ENCODE measurements at regions not wholly inside any gene's neighbourhood (a gene's known extent, or its start where the extent isn't known, plus 50 kb on each side); places are given as distances from the start of the nearest gene placed in this dataset.

DNA sequence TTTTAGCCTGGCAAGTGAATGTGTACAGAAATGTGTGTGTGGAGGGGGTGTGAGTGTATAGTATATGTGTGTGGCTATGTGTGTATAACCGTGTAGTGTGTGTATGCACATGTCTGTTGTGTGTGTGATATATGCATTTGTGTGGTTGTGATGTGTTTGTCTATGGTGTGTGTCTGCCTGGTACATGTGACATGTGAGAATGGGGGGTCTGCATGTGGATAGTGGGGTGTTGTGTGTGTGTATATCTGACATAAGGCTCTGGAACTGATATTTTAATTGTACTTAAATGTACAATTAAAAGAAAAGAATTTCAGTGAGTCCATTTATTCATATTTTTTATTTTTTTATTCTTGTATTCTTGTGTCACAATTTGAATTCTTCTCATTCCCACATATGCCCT is 57.2 kb upstream of the CNR1 start:
- TF ChIP-seq YY1 (IDR thresholded peaks at IDR 0.05; ENCODE audit: insufficient read depth, insufficient read length) (no peak), SUZ12 (IDR thresholded peaks at IDR 0.05; ENCODE audit: extremely low read depth, insufficient read depth, insufficient read length) (no peak), ZNF274 (IDR thresholded peaks at IDR 0.05; ENCODE audit: low read depth, low read length) (no peak)
- DNase-seq (ENCODE audit: low read depth, low spot score) = no peak
- Histone ChIP-seq H3K36me3 (ENCODE audit: insufficient read depth, insufficient read length, low read length) (no peaks in the 10 kb centered on the region), H3K4me3 (ENCODE audit: insufficient read length, low read depth) (no peak overlapping the region), H3K9ac (ENCODE audit: insufficient read length, low read depth) (no peak overlapping the region), H3K27me3 (ENCODE audit: insufficient read depth, insufficient read length) (no peaks in the 10 kb centered on the region), H3K4me1 (ENCODE audit: insufficient read depth, insufficient read length) (no peaks in the 10 kb centered on the region), H3K9me3 (ENCODE audit: insufficient read depth, low read length) (no peaks in the 10 kb centered on the region)

DNA sequence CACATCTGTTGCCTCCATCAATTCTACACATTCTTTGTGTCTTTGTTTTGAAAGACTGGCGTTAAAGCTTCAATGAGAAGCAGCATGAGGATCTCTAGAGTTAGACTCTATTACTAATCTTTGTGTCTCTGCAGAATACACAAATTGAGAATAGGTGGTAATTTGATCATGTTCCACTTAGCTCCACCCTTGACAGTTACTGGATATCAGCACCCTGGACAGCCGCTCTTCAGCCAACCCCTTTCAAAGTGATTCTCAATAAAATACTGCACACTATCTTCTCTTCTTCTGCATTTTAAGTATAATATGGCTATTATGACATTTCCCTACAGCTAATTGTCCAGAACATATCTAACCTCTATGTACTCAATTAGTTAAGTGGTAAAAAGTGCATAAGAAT is 54.3 kb upstream of the CNR1 start:
- DNase-seq (ENCODE audit: low read depth, low spot score) = no peak
- TF ChIP-seq SUZ12 (IDR thresholded peaks at IDR 0.05; ENCODE audit: extremely low read depth, insufficient read depth, insufficient read length) (no peak), ZNF274 (IDR thresholded peaks at IDR 0.05; ENCODE audit: low read depth, low read length) (no peak), YY1 (IDR thresholded peaks at IDR 0.05; ENCODE audit: insufficient read depth, insufficient read length) (no peak)
- Histone ChIP-seq H3K36me3 (ENCODE audit: insufficient read depth, insufficient read length, low read length) (no peaks in the 10 kb centered on the region), H3K9me3 (ENCODE audit: insufficient read depth, low read length) (no peaks in the 10 kb centered on the region), H3K4me3 (ENCODE audit: insufficient read length, low read depth) (no peak overlapping the region), H3K9ac (ENCODE audit: insufficient read length, low read depth) (no peak overlapping the region), H3K4me1 (ENCODE audit: insufficient read depth, insufficient read length) (no peaks in the 10 kb centered on the region), H3K27me3 (ENCODE audit: insufficient read depth, insufficient read length) (no peaks in the 10 kb centered on the region)

DNA sequence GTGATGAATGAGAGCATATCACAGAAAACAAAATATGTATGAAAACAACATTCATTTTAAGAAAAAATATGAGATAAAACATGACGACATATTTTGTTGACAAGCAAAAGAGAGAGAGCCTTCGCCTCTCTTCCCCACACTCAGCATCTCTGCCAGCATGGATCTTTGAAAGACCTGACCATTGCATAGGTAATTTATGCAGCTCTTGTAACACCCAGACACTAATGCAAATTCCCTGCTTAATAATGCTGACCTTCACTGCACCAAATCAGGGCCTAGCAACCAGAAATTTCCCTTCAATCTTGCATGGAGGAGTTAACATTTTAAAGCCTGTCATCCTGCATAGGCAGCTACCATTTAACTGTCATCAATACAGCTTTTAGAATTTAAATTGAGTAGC is 50.0 kb upstream of the CNR1 start:
- TF ChIP-seq SUZ12 (IDR thresholded peaks at IDR 0.05; ENCODE audit: extremely low read depth, insufficient read depth, insufficient read length) (no peak), YY1 (IDR thresholded peaks at IDR 0.05; ENCODE audit: insufficient read depth, insufficient read length) (no peak), ZNF274 (IDR thresholded peaks at IDR 0.05; ENCODE audit: low read depth, low read length) (no peak)
- no peaks in the 10 kb centered on the region for H3K27me3 ChIP-seq (ENCODE audit: insufficient read depth, insufficient read length)
- no peaks in the 10 kb centered on the region for H3K9me3 ChIP-seq (ENCODE audit: insufficient read depth, low read length)
- no peaks in the 10 kb centered on the region for H3K36me3 ChIP-seq (ENCODE audit: insufficient read depth, insufficient read length, low read length)
- H3K4me1 ChIP-seq (ENCODE audit: insufficient read depth, insufficient read length) = no peaks in the 10 kb centered on the region
- H3K9ac ChIP-seq (ENCODE audit: insufficient read length, low read depth) = no peak overlapping the region
- no peak overlapping the region for H3K4me3 ChIP-seq (ENCODE audit: insufficient read length, low read depth)
- no peak for DNase-seq (ENCODE audit: low read depth, low spot score)

All from NT2/D1 (cell line).